Peyer's patch (tissue), 4 donors: ENCODE measurements at regions not wholly inside any gene's neighbourhood (a gene's known extent, or its start where the extent isn't known, plus 50 kb on each side); places are given as distances from the start of the nearest gene placed in this dataset.

ENCODE experiments used
- POLR2A ChIP-seq, 2 donors: fragments of 450-650 bp; IDR thresholded peaks; one replicate each; pipeline ENCODE4 v1.5.1; 2017; ENCODE audit warnings: antibody characterized with exemption in 2 of 2, mild to moderate bottlenecking in 2 of 2, moderate library complexity in 2 of 2
- TF ChIP-seq, protein P1 (sequence below), 6 experiments: fragments of 450-650 bp in 4 of 6; fragments of 200-600 bp in 2 of 6; sonication (generic) in 1 of 6; IDR thresholded peaks; one replicate each; pipeline ENCODE4 v1.5.1; 2017 to 2019; ENCODE audit warnings: antibody characterized with exemption in 6 of 6, mild to moderate bottlenecking in 3 of 6, moderate library complexity in 1 of 6

GRCh38 chr11:134819041-134819440, 407.0 kb upstream of the B3GAT1 start:
- TF ChIP-seq POLR2A (IDR thresholded peaks at IDR 0.05): no peak
- TF ChIP-seq, protein P1, sequence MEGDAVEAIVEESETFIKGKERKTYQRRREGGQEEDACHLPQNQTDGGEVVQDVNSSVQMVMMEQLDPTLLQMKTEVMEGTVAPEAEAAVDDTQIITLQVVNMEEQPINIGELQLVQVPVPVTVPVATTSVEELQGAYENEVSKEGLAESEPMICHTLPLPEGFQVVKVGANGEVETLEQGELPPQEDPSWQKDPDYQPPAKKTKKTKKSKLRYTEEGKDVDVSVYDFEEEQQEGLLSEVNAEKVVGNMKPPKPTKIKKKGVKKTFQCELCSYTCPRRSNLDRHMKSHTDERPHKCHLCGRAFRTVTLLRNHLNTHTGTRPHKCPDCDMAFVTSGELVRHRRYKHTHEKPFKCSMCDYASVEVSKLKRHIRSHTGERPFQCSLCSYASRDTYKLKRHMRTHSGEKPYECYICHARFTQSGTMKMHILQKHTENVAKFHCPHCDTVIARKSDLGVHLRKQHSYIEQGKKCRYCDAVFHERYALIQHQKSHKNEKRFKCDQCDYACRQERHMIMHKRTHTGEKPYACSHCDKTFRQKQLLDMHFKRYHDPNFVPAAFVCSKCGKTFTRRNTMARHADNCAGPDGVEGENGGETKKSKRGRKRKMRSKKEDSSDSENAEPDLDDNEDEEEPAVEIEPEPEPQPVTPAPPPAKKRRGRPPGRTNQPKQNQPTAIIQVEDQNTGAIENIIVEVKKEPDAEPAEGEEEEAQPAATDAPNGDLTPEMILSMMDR (IDR thresholded peaks at IDR 0.05): no peak
